LHCN-M2 (cell line): ENCODE measurements at regions not wholly inside any gene's neighbourhood (a gene's known extent, or its start where the extent isn't known, plus 50 kb on each side); places are given as distances from the start of the nearest gene placed in this dataset.
A peak's percentile ranks its signal among the peaks of the same experiment; 100 is the strongest.

ENCODE experiments used
- DNase-seq: peaks from one replicate; pipeline ENCODE4 v3.0.0-alpha.2; 2012; ENCODE audit warnings: low read depth

- no peak for DNase-seq
Measured at GRCh38 chr5:170159947-170160346, 54.2 kb downstream of the FOXI1 start.

- DNase-seq = no peak
Measured at GRCh38 chr5:170161069-170161468, 55.4 kb downstream of the FOXI1 start.

GRCh38 chr5:170162631-170163321 lies 57.1 kb downstream of the FOXI1 start:
- DNase-seq = no peak

- no peak for DNase-seq
Measured at GRCh38 chr5:170164087-170164486, 58.4 kb downstream of the FOXI1 start.

GRCh38 chr5:170164921-170165320 lies 59.2 kb downstream of the FOXI1 start:
- no peak for DNase-seq

GRCh38 chr5:170166101-170166500 lies 60.4 kb downstream of the FOXI1 start:
- DNase-seq = no peak

GRCh38 chr5:170168002-170168401 lies 62.3 kb downstream of the FOXI1 start:
- DNase-seq = no peak

GRCh38 chr5:170168797-170169196 lies 63.1 kb downstream of the FOXI1 start:
- no peak for DNase-seq

GRCh38 chr5:170169996-170170395 lies 62.8 kb upstream of the C5orf58 start:
- DNase-seq = no peak

- no peak for DNase-seq
Measured at GRCh38 chr5:170171811-170172210, 61.0 kb upstream of the C5orf58 start.

- peak; percentile 12 for DNase-seq
Measured at GRCh38 chr5:170173227-170173626, 59.6 kb upstream of the C5orf58 start.

GRCh38 chr5:170173647-170174046 lies 59.1 kb upstream of the C5orf58 start:
- no peak for DNase-seq

- no peak for DNase-seq
Measured at GRCh38 chr5:170176916-170177315, 55.9 kb upstream of the C5orf58 start.

- no peak for DNase-seq
Measured at GRCh38 chr5:170178814-170179213, 54.0 kb upstream of the C5orf58 start.

- DNase-seq = no peak
Measured at GRCh38 chr5:170179626-170180025, 53.2 kb upstream of the C5orf58 start.

- DNase-seq = no peak
Measured at GRCh38 chr5:170181902-170182301, 50.9 kb upstream of the C5orf58 start.

- no peak for DNase-seq
Measured at GRCh38 chr5:170182491-170182890, 50.3 kb upstream of the C5orf58 start.
